ENCODE measurements at regions not wholly inside any gene's neighbourhood (a gene's known extent, or its start where the extent isn't known, plus 50 kb on each side); places are given as distances from the start of the nearest gene placed in this dataset.
"Not testable (repeated sequence)": the region's sequence is repeated elsewhere in the genome, so short reads cannot be mapped to it uniquely, and the experiment has no call there.

- Histone ChIP-seq H4K20me1 (ENCODE audit: insufficient read depth) (no peaks in the 10 kb centered on the region), H3K4me2 (no peak overlapping the region), H3K36me3 (ENCODE audit: insufficient read depth) (no peaks in the 10 kb centered on the region), H3K27ac (no peak overlapping the region), H3K27me3 (ENCODE audit: insufficient read depth, low read depth) (no peaks in the 10 kb centered on the region; the same call in 1 of the 2 replicates), H3K79me2 (ENCODE audit: insufficient read depth, low read depth) (no peaks in the 10 kb centered on the region), H3K4me3 (IDR thresholded peaks at IDR 0.05; ENCODE audit: insufficient read depth, low read depth, low read length) (no peak overlapping the region), H2AFZ (ENCODE audit: low read depth) (no peak overlapping the region), H3K4me1 (ENCODE audit: low read depth, poor library complexity, severe bottlenecking) (no peaks in the 10 kb centered on the region), H3K9ac (no peak overlapping the region)
- TF ChIP-seq CTCF (conservative IDR thresholded peaks at IDR 0.05; ENCODE audit: low read depth, low read length): no peak
Observed at GRCh38 chr20:25859649-25860530, 163.2 kb upstream of the ZNF337 start.

GRCh38 chr20:25858495-25859425 lies 162.1 kb upstream of the ZNF337 start:
- Histone ChIP-seq H3K4me1 (ENCODE audit: low read depth, poor library complexity, severe bottlenecking) (no peaks in the 10 kb centered on the region), H3K79me2 (ENCODE audit: insufficient read depth, low read depth) (no peaks in the 10 kb centered on the region), H3K4me2 (no peak overlapping the region), H4K20me1 (ENCODE audit: insufficient read depth) (no peaks in the 10 kb centered on the region), H3K9ac (no peak overlapping the region), H3K4me3 (IDR thresholded peaks at IDR 0.05; ENCODE audit: insufficient read depth, low read depth, low read length) (no peak overlapping the region), H3K27ac (no peak overlapping the region), H2AFZ (ENCODE audit: low read depth) (no peak overlapping the region), H3K27me3 (ENCODE audit: insufficient read depth, low read depth) (no peaks in the 10 kb centered on the region; the same call in 1 of the 2 replicates), H3K36me3 (ENCODE audit: insufficient read depth) (no peaks in the 10 kb centered on the region)
- TF ChIP-seq CTCF (conservative IDR thresholded peaks at IDR 0.05; ENCODE audit: low read depth, low read length): no peak

- not testable (repeated sequence) for H3K36me3 ChIP-seq (ENCODE audit: insufficient read depth); H3K79me2 ChIP-seq (ENCODE audit: insufficient read depth, low read depth); H3K4me2 ChIP-seq; H3K27me3 ChIP-seq (ENCODE audit: insufficient read depth, low read depth); H2AFZ ChIP-seq (ENCODE audit: low read depth); H3K4me1 ChIP-seq (ENCODE audit: low read depth, poor library complexity, severe bottlenecking); H3K4me3 ChIP-seq (IDR thresholded peaks at IDR 0.05; ENCODE audit: insufficient read depth, low read depth, low read length); H4K20me1 ChIP-seq (ENCODE audit: insufficient read depth); H3K27ac ChIP-seq; H3K9ac ChIP-seq
Observed at GRCh38 chr20:25857091-25857788, 160.6 kb upstream of the ZNF337 start.

GRCh38 chr20:25856256-25856884 lies 159.7 kb upstream of the ZNF337 start:
- TF ChIP-seq CTCF (conservative IDR thresholded peaks at IDR 0.05; ENCODE audit: low read depth, low read length): no peak
- no peak overlapping the region for H2AFZ ChIP-seq (ENCODE audit: low read depth)
- no peak overlapping the region for H3K9ac ChIP-seq

GRCh38 chr20:25855451-25856156 lies 159.0 kb upstream of the ZNF337 start:
- H4K20me1 ChIP-seq (ENCODE audit: insufficient read depth); H3K4me2 ChIP-seq; H3K4me3 ChIP-seq (IDR thresholded peaks at IDR 0.05; ENCODE audit: insufficient read depth, low read depth, low read length); H3K27me3 ChIP-seq (ENCODE audit: insufficient read depth, low read depth); H3K9ac ChIP-seq; H2AFZ ChIP-seq (ENCODE audit: low read depth); H3K27ac ChIP-seq; H3K36me3 ChIP-seq (ENCODE audit: insufficient read depth); H3K79me2 ChIP-seq (ENCODE audit: insufficient read depth, low read depth); H3K4me1 ChIP-seq (ENCODE audit: low read depth, poor library complexity, severe bottlenecking): not testable (repeated sequence)

More at GRCh38 chr20:25856256-25856884, 159.7 kb upstream of the ZNF337 start:
- Histone ChIP-seq H4K20me1 (ENCODE audit: insufficient read depth) (no peaks in the 10 kb centered on the region), H3K27me3 (ENCODE audit: insufficient read depth, low read depth) (no peaks in the 10 kb centered on the region; the same call in 1 of the 2 replicates), H3K27ac (no peak overlapping the region), H3K36me3 (ENCODE audit: insufficient read depth) (no peaks in the 10 kb centered on the region), H3K4me1 (ENCODE audit: low read depth, poor library complexity, severe bottlenecking) (no peaks in the 10 kb centered on the region), H3K4me3 (IDR thresholded peaks at IDR 0.05; ENCODE audit: insufficient read depth, low read depth, low read length) (no peak overlapping the region), H3K4me2 (no peak overlapping the region), H3K79me2 (ENCODE audit: insufficient read depth, low read depth) (no peaks in the 10 kb centered on the region)

- not testable (repeated sequence) for H3K4me1 ChIP-seq (ENCODE audit: low read depth, poor library complexity, severe bottlenecking); H3K9ac ChIP-seq; H3K4me2 ChIP-seq; H3K27ac ChIP-seq; H3K4me3 ChIP-seq (IDR thresholded peaks at IDR 0.05; ENCODE audit: insufficient read depth, low read depth, low read length); H3K36me3 ChIP-seq (ENCODE audit: insufficient read depth); H3K79me2 ChIP-seq (ENCODE audit: insufficient read depth, low read depth); H4K20me1 ChIP-seq (ENCODE audit: insufficient read depth); H3K27me3 ChIP-seq (ENCODE audit: insufficient read depth, low read depth)
- peak overlapping the region; percentile 83; the same call in 1 of the 2 replicates for H2AFZ ChIP-seq (ENCODE audit: low read depth)
Observed at GRCh38 chr20:25854666-25855065, 158.0 kb upstream of the ZNF337 start.

Measured in KMS-11 (cell line).